ENCODE measurements at regions not wholly inside any gene's neighbourhood (a gene's known extent, or its start where the extent isn't known, plus 50 kb on each side); places are given as distances from the start of the nearest gene placed in this dataset.

GRCh38 chr15:70361891-70362290 lies 264.2 kb upstream of the TLE3 start:
- DNase-seq (ENCODE audit: low spot score) = no peak
- CTCF ChIA-PET = no interaction called here
- no peak for TF ChIP-seq CTCF (conservative IDR thresholded peaks at IDR 0.05; ENCODE audit: low read depth)
- POLR2A ChIA-PET (ENCODE audit: low non-redundant PET) = no interaction called here
- H3K27ac ChIP-seq = no peak overlapping the region

- POLR2A ChIA-PET (ENCODE audit: low non-redundant PET) = no interaction called here
- CTCF ChIA-PET = no interaction called here
- no peak overlapping the region for H3K27ac ChIP-seq
- no peak for DNase-seq (ENCODE audit: low spot score)
- no peak for TF ChIP-seq CTCF (conservative IDR thresholded peaks at IDR 0.05; ENCODE audit: low read depth)
Observed at GRCh38 chr15:70361106-70361505, 263.4 kb upstream of the TLE3 start.

DNA sequence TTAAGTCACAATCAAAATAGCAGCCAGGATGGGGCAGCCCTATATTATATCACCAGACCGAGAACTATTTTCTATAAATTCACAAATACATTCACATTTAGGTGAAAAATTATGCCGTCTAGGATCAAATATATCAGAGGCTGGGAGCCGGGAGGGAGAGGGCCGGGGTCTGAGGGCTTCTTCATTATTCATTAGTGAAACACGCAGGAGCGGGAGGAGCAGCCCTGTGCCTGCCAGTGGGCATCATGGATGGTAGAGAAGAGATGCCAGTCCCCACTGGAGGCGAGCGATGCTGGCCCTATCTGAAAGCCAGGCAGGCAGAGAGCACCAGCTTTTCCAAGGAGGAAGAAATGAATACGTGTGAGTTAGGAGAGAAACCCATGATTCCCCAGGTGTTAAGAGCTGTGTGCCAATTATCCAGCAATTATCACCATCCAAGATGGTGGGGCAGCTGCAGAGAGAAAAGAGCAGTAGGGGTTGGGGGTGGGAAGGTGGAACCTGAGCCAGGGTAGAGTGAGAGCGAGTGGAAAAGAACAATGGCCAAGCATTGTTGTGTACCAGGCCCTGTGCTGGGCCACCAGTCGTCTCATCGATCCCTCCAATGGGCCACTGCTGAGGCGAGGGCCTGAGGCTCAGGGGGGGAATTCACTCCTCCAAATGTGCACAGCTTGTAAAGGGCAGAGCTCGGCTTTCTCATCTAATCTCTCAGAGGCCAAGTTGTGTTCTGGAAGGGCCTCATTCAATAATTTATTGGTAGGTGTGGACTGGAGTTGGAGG lies 261.3 kb upstream of the TLE3 start:
- POLR2A ChIA-PET (ENCODE audit: low non-redundant PET) = no interaction called here

GRCh38 chr15:70358011-70358819 lies 260.5 kb upstream of the TLE3 start:
- ChIA-PET POLR2A (ENCODE audit: low non-redundant PET) (no interaction called here), CTCF (interaction anchor here (1.0 kb wide), 1 partner anchor 130 kb away, joined by 4 read pairs; no protein-coding TSS in a partner anchor)
- H3K27ac ChIP-seq = no peak overlapping the region
- no peak for TF ChIP-seq CTCF (conservative IDR thresholded peaks at IDR 0.05; ENCODE audit: low read depth)
- no peak for DNase-seq (ENCODE audit: low spot score)

More for the DNA sequence above, 261.3 kb upstream of the TLE3 start:
- no peak for TF ChIP-seq CTCF (conservative IDR thresholded peaks at IDR 0.05; ENCODE audit: low read depth)
- DNase-seq (ENCODE audit: low spot score) = no peak
- CTCF ChIA-PET = interaction anchor here (0.8 to 1.0 kb wide), 2 partner anchors 27 to 129 kb away, joined by 4 read pairs; no protein-coding TSS in a partner anchor
- H3K27ac ChIP-seq = no peak overlapping the region

DNA sequence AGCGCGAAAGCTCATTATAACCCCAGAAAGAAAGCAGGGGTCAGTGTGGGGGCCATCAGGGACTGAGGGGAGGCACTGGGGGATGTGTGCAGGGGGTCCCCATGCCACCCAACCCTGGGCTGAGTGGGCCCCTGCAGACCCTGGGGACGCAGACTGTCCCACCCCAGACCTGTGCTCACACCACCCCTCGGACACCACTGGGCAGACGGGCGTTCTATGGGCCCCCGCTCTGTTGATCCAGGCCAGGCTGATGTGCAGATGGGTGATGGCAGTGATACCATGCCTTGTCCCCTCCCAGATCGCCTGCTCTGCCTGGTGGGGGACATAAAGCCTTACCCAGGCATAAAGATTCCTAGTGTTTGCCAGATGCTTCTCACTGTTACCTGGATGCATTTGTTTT lies 259.7 kb upstream of the TLE3 start:
- no peak overlapping the region for H3K27ac ChIP-seq
- TF ChIP-seq CTCF (conservative IDR thresholded peaks at IDR 0.05; ENCODE audit: low read depth) = no peak
- ChIA-PET CTCF (interaction anchor here (0.6 kb wide), 1 partner anchor 117 kb away, joined by 4 read pairs; no protein-coding TSS in a partner anchor), POLR2A (ENCODE audit: low non-redundant PET) (no interaction called here)
- no peak for DNase-seq (ENCODE audit: low spot score)

- POLR2A ChIA-PET (ENCODE audit: low non-redundant PET) = no interaction called here
- DNase-seq (ENCODE audit: low spot score) = no peak
- no peak overlapping the region for H3K27ac ChIP-seq
- CTCF ChIA-PET = no interaction called here
- no peak for TF ChIP-seq CTCF (conservative IDR thresholded peaks at IDR 0.05; ENCODE audit: low read depth)
Observed at GRCh38 chr15:70356919-70357318, 259.2 kb upstream of the TLE3 start.
